Natural killer cell (primary cell): ENCODE measurements at regions not wholly inside any gene's neighbourhood (a gene's known extent, or its start where the extent isn't known, plus 50 kb on each side); places are given as distances from the start of the nearest gene placed in this dataset.

Experiments
- ATAC-seq, 3 donors: fragments of 150-1000 bp in 2 of 3; fragments of 200-7000 bp in 1 of 3; cut with Tn5 transposase; 1 replicate in 1 of 3; 2 replicates in 2 of 3; pipeline ENCODE4 v1.10.0; 2021; ENCODE audit warnings: mild to moderate bottlenecking in 2 of 3, moderate library complexity in 2 of 3
- DNase-seq, 2 donors: peaks; one replicate each; pipeline versions ENCODE4 v3.0.0 to v3.0.0-alpha.2; 2013 to 2021; ENCODE audit warnings: mixed read lengths in 1 of 2
- H3K27ac ChIP-seq: one replicate; pipeline ENCODE4 v1.5.1; 2013; ENCODE audit warnings: mild to moderate bottlenecking, low read length
- H3K27me3 ChIP-seq: one replicate; pipeline ENCODE4 v1.6.1; 2013; ENCODE audit warnings: low read length; ENCODE audit not compliant: control insufficient read depth, insufficient read depth
- H3K36me3 ChIP-seq: one replicate; pipeline ENCODE4 v1.6.1; 2013; ENCODE audit warnings: low read length; ENCODE audit not compliant: control insufficient read depth, insufficient read depth
- H3K4me1 ChIP-seq: one replicate; pipeline ENCODE4 v1.6.1; 2013; ENCODE audit warnings: low read length; ENCODE audit not compliant: control insufficient read depth, insufficient read depth
- H3K4me3 ChIP-seq: one replicate; pipeline ENCODE4 v1.5.1; 2013; ENCODE audit warnings: low read length
- H3K9me3 ChIP-seq: one replicate; pipeline ENCODE4 v1.6.1; 2013; ENCODE audit warnings: low read length; ENCODE audit not compliant: control insufficient read depth, insufficient read depth
- H3K27ac Mint-ChIP-seq, 2 donors: one replicate each; pipeline ENCODE4 v1.8.0; 2022; ENCODE audit warnings: mild to moderate bottlenecking in 2 of 2, mixed read lengths in 2 of 2, moderate library complexity in 1 of 2
- H3K27me3 Mint-ChIP-seq, 2 donors: one replicate each; pipeline ENCODE4 v1.8.0; 2022; ENCODE audit warnings: low read depth in 2 of 2, mixed read lengths in 2 of 2
- H3K36me3 Mint-ChIP-seq: one replicate; pipeline ENCODE4 v1.8.0; 2022; ENCODE audit warnings: mixed read lengths
- H3K4me1 Mint-ChIP-seq, 2 donors: one replicate each; pipeline ENCODE4 v1.8.0; 2022; ENCODE audit warnings: mixed read lengths in 2 of 2
- H3K4me3 Mint-ChIP-seq: one replicate; pipeline ENCODE4 v1.8.0; 2022; ENCODE audit warnings: mild to moderate bottlenecking, moderate library complexity, mixed read lengths
- H3K9me3 Mint-ChIP-seq, 2 donors: one replicate each; pipeline ENCODE4 v1.8.0; 2022; ENCODE audit warnings: mixed read lengths in 2 of 2
- WGBS: methylation state at CpG from one replicate; pipeline ENCODE4 v1.1.7; 2013; ENCODE audit warnings: missing lambda C conversion rate; ENCODE audit not compliant: insufficient coverage; 5-methylcytosine and 5-hydroxymethylcytosine counted together
- intact Hi-C: fragments of 100-400 bp; cut with micrococcal nuclease; formaldehyde crosslinking; loops from one replicate; pipeline ENCODE4 v1.14.2; 2022
- TF ChIP-seq, protein P1 (sequence below): fragments of 200-600 bp; IDR thresholded peaks from one replicate; pipeline ENCODE4 v1.8.0; 2022; ENCODE audit warnings: antibody characterized with exemption

DNA sequence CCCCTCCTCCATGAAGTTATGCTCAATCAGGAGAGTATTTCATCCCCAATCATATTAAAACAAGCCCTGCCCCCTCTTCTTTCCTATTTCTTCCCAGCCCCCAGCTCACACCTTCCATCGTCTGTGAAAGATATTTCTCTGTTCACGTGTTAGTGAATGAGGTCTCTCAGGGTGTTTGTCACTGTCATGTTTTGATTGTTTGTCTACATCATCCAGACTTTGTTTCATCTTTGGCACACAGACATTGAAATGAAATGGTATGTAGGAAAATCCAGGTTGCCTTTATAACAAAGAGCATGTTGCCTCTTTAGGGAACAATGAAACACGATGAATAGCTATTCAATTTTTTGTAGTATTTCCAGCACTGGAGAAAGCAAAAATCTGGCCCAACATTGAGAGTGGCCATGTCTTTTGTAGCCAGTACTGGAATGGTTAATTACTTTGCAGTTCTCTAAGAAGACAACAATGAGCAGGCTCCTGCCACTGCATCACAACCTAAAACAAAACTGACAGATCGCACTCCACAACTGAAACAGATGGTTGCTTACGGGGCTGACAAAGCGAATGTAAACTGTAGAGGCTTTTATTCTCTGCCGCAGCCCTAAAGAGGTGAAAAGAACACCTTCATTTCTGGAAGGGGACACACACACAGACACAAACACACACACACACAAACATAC lies 543.6 kb upstream of the CITED2 start:
- no peaks in the 10 kb centered on the region for H3K9me3 ChIP-seq
- DNase-seq, result no peak
- 94% methylated on average over 7 of the region's 7 CpGs for WGBS
- Mint-ChIP-seq H3K4me3 (no peak overlapping the region), H3K27me3 (peaks cover 5 to 18% of the 10 kb centered on the region in 2 donors), H3K36me3 (no peaks in the 10 kb centered on the region), H3K27ac (no peak overlapping the region), H3K4me1 (peaks cover 0 to 5% of the 10 kb centered on the region in 2 donors), H3K9me3 (no peaks in the 10 kb centered on the region)
- no peaks in the 10 kb centered on the region for H3K27me3 ChIP-seq
- H3K4me3 ChIP-seq, result no peak overlapping the region
- ATAC-seq, result no peak
- no peak overlapping the region for H3K27ac ChIP-seq
- intact Hi-C loops, result no loop called here
- TF ChIP-seq, protein P1, sequence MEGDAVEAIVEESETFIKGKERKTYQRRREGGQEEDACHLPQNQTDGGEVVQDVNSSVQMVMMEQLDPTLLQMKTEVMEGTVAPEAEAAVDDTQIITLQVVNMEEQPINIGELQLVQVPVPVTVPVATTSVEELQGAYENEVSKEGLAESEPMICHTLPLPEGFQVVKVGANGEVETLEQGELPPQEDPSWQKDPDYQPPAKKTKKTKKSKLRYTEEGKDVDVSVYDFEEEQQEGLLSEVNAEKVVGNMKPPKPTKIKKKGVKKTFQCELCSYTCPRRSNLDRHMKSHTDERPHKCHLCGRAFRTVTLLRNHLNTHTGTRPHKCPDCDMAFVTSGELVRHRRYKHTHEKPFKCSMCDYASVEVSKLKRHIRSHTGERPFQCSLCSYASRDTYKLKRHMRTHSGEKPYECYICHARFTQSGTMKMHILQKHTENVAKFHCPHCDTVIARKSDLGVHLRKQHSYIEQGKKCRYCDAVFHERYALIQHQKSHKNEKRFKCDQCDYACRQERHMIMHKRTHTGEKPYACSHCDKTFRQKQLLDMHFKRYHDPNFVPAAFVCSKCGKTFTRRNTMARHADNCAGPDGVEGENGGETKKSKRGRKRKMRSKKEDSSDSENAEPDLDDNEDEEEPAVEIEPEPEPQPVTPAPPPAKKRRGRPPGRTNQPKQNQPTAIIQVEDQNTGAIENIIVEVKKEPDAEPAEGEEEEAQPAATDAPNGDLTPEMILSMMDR, result no peak
- H3K4me1 ChIP-seq, result no peaks in the 10 kb centered on the region
- no peaks in the 10 kb centered on the region for H3K36me3 ChIP-seq

DNA sequence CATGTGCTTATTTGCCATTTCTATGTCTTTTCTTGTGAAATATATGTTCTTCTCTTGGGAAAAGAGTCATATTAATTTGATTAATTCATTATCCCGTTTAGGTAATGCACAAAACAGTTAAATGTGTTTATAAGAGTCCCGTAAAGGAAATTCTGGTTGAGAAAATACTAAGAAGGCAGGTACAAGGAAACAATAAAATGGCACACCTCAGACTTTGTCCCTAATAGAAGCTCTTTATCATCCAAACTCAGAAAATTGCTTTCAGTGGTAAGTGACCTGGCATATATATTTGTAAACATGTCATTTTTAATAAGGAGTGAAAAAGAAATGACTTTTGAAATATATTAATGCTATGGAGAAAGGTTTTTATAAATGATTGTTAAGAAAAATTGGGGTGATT lies 540.5 kb upstream of the CITED2 start:
- Histone ChIP-seq H3K4me3 (no peak overlapping the region), H3K36me3 (no peaks in the 10 kb centered on the region), H3K4me1 (no peaks in the 10 kb centered on the region), H3K27me3 (no peaks in the 10 kb centered on the region), H3K27ac (no peak overlapping the region), H3K9me3 (no peaks in the 10 kb centered on the region)
- H3K9me3 Mint-ChIP-seq, result no peaks in the 10 kb centered on the region
- intact Hi-C loops, result no loop called here
- peaks cover 0 to 2% of the 10 kb centered on the region in 2 donors for H3K4me1 Mint-ChIP-seq
- H3K27ac Mint-ChIP-seq, result no peak overlapping the region
- no peaks in the 10 kb centered on the region for H3K36me3 Mint-ChIP-seq
- 82% methylated on average over 2 of the region's 2 CpGs for WGBS
- peaks cover 5% of the 10 kb centered on the region in 2 donors for H3K27me3 Mint-ChIP-seq
- TF ChIP-seq, protein P1, result no peak
- ATAC-seq (no peak), DNase-seq (no peak)
- no peak overlapping the region for H3K4me3 Mint-ChIP-seq

DNA sequence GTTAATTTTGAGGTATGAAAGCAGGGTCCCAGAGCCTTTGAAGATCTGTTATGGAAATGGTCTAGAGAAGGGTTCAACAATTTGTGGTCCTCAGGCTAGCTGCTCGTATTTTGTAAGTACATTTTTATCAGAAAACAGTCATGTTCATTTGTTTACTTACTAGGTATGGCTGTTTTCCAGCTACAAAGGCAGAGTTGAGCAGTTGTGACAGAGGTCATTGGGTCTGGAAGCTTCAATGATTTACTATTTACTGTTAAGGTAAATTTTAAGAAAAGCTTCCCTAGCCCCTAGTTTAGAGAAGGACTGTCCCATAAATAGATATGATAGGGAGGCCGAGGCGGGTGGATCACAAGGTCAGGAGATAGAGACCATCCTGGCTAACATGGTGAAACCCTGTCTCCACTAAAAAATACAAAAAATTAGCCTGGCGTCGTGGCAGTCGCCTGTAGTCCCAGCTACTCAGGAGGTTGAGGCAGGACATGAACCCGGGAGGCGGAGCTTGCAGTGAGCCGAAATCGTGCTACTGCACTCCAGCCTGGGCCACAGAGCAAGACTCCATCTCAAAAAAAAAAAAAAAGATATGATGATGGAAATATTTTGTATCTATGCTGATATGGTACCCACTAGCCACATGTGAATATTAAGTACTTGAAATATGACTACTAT lies 538.4 kb upstream of the CITED2 start:
- no peaks in the 10 kb centered on the region for H3K36me3 Mint-ChIP-seq
- Histone ChIP-seq H3K27ac (no peak overlapping the region), H3K4me1 (no peaks in the 10 kb centered on the region), H3K4me3 (no peak overlapping the region), H3K27me3 (no peaks in the 10 kb centered on the region), H3K36me3 (no peaks in the 10 kb centered on the region), H3K9me3 (no peaks in the 10 kb centered on the region)
- H3K4me1 Mint-ChIP-seq, result no peaks in the 10 kb centered on the region
- no peak for DNase-seq
- H3K27me3 Mint-ChIP-seq, result peaks cover 0 to 3% of the 10 kb centered on the region in 2 donors
- no peak overlapping the region for H3K27ac Mint-ChIP-seq
- no peak for ATAC-seq
- intact Hi-C loops, result no loop called here
- TF ChIP-seq, protein P1, result no peak
- H3K4me3 Mint-ChIP-seq, result no peak overlapping the region
- WGBS, result 81% methylated on average over 10 of the region's 10 CpGs
- no peaks in the 10 kb centered on the region for H3K9me3 Mint-ChIP-seq

DNA sequence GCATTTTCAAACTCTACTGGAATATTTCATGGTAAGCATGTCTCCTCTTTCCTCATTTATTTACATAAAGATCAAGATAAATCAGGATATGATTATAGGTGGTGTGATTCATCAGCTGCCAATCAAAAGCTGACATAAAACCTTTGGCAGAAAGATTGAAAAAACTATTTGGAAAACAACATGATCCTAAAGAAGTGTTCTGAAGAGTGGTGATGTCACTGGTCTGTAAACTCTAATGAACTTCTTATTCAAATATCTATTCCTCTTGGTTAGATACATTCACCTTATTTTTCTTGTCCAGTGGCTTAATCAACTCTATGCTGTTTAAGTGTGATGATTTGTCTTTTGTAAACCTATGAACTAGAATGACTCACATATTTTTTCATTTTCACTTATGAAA lies 535.5 kb upstream of the CITED2 start:
- Histone ChIP-seq H3K9me3 (no peaks in the 10 kb centered on the region), H3K27ac (no peak overlapping the region), H3K27me3 (no peaks in the 10 kb centered on the region), H3K36me3 (no peaks in the 10 kb centered on the region), H3K4me1 (no peaks in the 10 kb centered on the region), H3K4me3 (no peak overlapping the region)
- no peaks in the 10 kb centered on the region for H3K4me1 Mint-ChIP-seq
- DNase-seq, result no peak
- H3K9me3 Mint-ChIP-seq, result no peaks in the 10 kb centered on the region
- intact Hi-C loops, result no loop called here
- ATAC-seq, result no peak
- no peak overlapping the region for H3K27ac Mint-ChIP-seq
- no peaks in the 10 kb centered on the region for H3K36me3 Mint-ChIP-seq
- H3K27me3 Mint-ChIP-seq, result peaks cover 0 to 2% of the 10 kb centered on the region in 2 donors
- H3K4me3 Mint-ChIP-seq, result no peak overlapping the region
- TF ChIP-seq, protein P1, result no peak
